ENCODE measurements at regions not wholly inside any gene's neighbourhood (a gene's known extent, or its start where the extent isn't known, plus 50 kb on each side); places are given as distances from the start of the nearest gene placed in this dataset.

DNA sequence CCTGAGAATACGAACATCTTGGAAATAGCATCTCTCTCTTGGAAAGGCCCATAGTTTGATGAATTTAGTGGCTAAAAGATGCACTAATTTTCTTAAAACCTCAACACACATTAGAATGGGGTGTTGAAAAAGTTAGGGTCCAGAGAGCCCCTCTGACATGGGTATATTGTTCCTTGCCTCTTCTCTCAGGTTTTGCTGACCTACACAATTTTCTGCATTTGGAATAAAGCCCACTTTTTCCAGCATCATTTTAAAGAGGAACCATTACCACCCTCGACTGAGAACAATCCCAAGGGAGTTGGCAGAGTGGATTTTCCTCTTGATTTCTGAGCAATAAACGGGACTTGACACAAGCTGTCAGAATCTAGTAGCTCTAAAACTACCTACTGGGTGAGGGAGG lies 156.1 kb downstream of the PMP22 start:
- no peak for DNase-seq

GRCh38 chr17:15106540-15106939 lies 158.6 kb downstream of the PMP22 start:
- DNase-seq, result no peak

- no peak for DNase-seq
Observed at GRCh38 chr17:15103785-15104184, 161.3 kb downstream of the PMP22 start.

DNA sequence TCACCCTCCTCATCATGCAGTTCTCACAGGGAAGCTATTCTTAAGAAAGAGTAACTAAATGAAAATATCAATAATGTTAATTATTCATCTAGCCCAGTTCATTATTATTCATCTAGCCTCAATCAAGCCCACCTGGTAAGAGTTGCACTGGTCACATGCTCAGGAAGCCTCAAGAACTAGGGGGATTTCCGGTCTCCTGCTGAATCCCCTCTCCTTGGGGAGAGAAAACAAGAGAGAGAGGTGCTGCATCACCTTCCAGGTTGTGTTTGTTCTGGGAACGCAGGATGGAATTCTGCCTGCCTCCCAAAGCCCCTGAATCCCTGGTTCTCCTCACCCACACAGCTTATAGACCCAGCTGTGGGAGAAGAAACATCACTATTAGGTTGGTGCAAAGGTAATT lies 164.0 kb downstream of the PMP22 start:
- DNase-seq, result no peak

DNA sequence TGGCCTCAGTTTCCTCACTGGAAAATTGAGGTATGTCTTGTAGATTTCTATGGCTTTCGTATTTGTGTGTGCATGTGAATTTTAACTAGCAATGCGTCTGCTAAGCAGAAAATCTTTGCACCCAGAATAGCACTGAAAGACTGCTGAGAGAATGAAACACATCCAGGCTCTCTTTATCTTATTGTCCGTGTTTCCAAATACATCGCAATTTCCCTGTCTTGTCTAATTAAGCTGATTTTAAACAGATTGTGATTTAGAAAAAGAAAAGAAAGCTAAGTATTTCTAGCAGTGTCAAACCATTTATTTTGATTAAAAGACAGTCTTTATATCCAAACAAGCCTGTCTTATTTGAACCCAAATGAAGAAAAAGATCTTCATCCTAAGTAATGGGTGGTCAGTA lies 168.6 kb downstream of the PMP22 start:
- DNase-seq, result no peak

- no peak for DNase-seq
Observed at GRCh38 chr17:15095935-15096334, 169.2 kb downstream of the PMP22 start.

GRCh38 chr17:15092762-15093161 lies 172.4 kb downstream of the PMP22 start:
- DNase-seq, result no peak

DNA sequence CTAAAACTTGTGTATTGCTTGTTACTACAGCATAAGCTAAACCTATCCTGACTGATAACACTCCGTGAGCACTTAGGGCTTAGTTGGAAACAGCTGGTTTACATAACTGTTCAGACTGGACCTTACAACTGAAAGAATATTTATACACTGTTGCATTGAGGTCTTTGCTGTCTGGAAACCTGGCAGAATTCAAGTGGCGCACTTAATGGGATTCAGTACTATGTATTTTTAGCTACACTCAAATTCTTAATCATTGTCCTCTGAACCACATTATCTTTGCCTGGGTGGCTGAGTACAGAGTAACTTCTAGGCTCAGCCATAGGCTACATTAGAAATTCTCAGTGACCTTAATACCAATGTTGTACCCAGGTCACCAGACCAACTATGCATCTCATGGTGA lies 172.9 kb downstream of the PMP22 start:
- no peak for DNase-seq

GRCh38 chr17:15091825-15092224 lies 173.3 kb downstream of the PMP22 start:
- DNase-seq, result no peak

DNA sequence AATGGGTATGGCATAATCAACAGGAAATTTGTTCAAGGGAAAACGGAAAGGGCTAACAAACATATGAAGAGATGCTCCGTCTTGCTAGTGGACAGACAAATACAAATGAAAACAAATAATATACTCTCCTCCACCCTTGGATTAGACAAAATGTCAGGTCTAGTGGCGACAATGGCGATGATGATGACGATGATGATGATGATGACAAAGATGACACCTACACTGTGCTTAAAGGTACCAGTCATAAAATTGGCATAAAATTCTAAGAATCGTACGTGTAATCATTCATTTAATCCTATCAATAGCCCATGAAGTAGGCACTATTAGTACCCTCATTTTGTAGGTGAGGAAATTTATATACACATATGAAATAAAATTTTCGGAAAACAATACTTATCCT lies 174.6 kb downstream of the PMP22 start:
- DNase-seq, result no peak

- no peak for DNase-seq
Observed at GRCh38 chr17:15087946-15088345, 177.2 kb downstream of the PMP22 start.

- DNase-seq, result no peak
Observed at GRCh38 chr17:15086776-15087295, 178.3 kb downstream of the PMP22 start.

DNA sequence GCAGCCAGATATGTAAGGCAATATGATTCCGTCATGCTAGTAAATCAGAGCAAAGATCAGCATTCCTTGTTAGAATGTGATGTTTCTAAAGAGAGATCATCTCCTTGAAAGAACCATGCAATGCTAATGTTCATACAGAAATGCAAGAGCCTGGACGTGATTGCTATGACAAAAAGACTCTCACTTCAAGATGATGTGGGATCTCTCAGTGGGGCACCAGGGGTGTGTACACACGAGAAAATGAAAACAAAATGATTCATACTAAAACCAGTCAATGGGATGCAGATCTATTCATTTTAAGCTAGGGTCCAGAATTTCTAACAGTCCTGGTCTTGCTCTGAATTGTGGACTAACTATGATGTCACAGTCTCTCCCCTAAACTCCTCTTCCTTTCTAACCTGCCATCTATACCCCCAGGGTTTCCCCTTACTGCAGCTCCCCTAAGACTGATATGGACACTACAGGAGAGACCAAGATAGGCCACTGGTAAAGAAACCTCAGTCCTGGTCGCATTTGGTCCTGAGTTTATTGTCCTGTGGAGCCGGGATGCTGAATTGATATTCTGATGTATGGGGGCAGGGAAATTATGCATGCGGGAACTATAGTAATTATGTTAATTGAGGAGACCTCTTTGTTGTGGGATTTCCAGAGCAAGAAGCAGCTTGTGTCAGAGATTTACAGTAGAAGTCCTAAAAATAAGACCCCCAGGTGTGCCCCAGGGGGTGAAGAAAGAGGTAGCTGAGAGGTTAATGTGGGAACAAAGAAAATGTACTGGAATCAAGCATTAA lies 179.0 kb downstream of the PMP22 start:
- no peak for DNase-seq

DNA sequence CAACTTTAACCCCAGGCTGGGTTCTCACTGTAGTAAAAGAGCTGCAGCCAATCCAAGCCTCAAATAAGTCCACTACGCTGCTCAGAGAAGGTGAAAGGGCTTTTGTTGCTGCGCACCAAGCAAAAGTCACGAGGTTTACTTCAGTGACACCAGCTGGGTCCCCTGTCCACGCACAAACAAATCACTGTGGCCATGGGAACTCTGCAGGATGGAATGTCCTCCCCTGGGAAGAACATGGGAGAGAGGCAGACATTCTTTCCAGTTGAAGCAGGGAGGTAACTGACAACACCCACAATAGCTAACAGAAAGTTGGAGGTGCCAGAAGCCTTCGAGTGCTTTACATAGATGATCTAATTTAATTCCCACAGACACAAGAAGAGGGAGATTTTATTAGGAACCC lies 181.9 kb downstream of the PMP22 start:
- no peak for DNase-seq

- DNase-seq, result no peak
Observed at GRCh38 chr17:15081008-15081407, 184.1 kb downstream of the PMP22 start.

GRCh38 chr17:15078570-15078969 lies 186.6 kb downstream of the PMP22 start:
- DNase-seq, result no peak

GRCh38 chr17:15076991-15077663 lies 188.0 kb downstream of the PMP22 start:
- DNase-seq, result no peak

- no peak for DNase-seq
Observed at GRCh38 chr17:15051933-15052332, 213.2 kb downstream of the PMP22 start.

- no peak for DNase-seq
Observed at GRCh38 chr17:15049795-15050160, 215.3 kb downstream of the PMP22 start.

DNA sequence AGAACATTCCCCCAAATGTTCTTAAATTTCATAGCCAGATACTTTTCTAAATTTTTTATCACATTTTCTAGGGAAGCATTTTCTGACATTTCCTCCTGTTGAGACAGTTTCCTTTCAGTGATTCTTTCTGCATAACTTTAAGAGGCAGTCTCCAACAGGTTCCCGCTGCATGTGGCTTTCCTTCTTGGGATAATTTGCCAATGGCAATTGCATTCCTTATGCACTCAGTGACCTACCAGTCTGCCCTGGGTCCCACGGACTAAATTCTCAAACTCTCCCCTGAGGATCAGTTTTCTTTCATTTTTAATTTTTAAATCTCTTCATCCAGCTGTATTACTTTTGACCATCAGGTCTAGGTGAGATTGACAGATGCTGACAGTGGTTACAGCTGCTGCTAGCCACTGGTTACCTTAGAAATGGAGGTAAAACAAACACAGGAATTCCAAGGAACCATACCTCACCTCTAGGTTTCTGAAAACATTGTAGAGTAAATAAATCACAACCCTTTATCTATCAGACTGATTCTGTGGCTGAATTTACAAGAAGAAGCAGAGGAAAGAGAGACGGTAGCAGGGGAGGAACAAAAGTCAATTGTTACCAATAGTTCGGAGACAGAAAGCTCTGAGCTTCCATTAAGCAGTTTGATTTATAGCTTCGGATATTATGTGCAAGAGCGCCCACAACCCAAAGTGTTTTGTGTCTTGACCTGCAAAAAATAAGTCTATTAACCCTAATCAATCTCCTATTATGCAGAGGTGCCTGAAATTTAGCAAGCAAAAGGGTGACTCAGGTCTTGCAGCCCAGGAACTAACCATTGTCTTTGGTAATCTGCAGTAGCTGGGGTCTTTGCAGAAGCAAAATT lies 216.0 kb downstream of the PMP22 start:
- DNase-seq, result no peak

- DNase-seq, result no peak
Observed at GRCh38 chr17:15048381-15048780, 216.7 kb downstream of the PMP22 start.

DNA sequence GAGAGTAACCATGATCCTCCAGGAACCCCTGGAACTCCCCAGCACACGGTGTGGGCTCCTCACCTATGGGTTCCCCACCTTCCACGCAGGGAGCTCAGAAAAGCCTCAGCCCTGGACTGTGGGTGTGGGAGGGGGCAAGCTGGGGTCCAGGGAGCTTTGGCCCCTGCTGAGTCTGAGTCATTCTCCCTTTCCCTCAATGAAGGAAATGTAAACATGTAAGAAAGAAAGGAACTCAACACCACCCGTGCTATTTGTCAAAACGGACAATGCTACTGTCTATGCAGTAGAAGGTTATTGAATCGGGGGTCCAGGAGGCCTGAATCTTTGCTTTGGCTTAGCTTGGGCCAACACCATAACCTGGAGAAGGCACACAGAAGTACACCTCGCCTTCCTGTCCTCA lies 222.8 kb downstream of the PMP22 start:
- DNase-seq, result no peak

DNA sequence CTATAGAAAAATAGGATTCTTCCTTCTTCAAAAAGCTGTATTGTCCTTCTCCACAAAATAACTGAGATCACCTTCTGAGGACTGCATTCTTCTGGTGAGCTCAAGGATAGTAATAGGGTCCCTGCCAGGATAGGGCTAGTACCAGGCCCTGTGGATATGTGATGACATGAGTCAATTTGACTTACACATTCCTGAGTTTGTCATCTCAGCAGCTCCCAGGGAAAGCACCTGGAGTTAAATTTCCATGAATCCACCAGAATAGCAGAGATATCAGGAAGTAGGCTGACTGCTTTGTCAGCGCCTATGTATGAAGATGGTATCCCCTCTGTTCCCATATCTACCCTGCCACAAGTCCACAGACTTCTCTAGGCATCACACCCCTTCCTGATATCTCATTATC lies 225.8 kb downstream of the PMP22 start:
- no peak for DNase-seq

DNA sequence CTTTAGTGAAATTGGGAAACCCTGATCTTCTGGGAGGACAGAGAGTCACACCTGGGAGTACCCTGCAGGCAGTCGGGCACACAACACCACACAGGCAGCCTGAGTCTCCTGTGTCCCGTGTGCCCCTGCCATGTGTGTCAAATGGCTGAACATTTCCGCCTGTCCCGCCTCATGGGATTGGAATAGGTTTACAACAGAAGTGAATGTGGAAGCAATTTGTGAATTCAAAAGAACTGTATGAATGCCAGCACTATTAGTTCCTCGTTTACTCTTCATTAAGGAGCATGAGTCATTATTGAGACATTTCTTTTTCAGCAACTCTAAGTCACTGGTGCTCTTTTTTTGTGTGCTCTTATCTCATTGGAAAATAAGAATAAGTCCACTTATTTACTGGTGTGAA lies 226.5 kb downstream of the PMP22 start:
- DNase-seq, result no peak
